GM19025 (cell line): ENCODE measurements at regions not wholly inside any gene's neighbourhood (a gene's known extent, or its start where the extent isn't known, plus 50 kb on each side); places are given as distances from the start of the nearest gene placed in this dataset.
A peak's percentile ranks its signal among the peaks of the same experiment; 100 is the strongest.
"Not testable (repeated sequence)": the region's sequence is repeated elsewhere in the genome, so short reads cannot be mapped to it uniquely, and the experiment has no call there.

Experiments
- ATAC-seq: cut with Tn5 transposase; IDR thresholded peaks from one replicate; pipeline ENCODE4 v1.9.1; 2021; ENCODE audit warnings: mild to moderate bottlenecking, low read depth, moderate library complexity; ENCODE audit not compliant: unreplicated experiment

- no peak for ATAC-seq
These were observed 144.3 kb downstream of the HSD17B3 start for GRCh38 chr9:96157675-96158074.

GRCh38 chr9:96156171-96156974, 145.6 kb downstream of the HSD17B3 start:
- ATAC-seq: no peak

GRCh38 chr9:96154081-96154480, 147.9 kb downstream of the HSD17B3 start:
- no peak for ATAC-seq

- ATAC-seq: no peak
These were observed 149.4 kb downstream of the HSD17B3 start for GRCh38 chr9:96152550-96152949.

GRCh38 chr9:96150324-96151227, 151.4 kb downstream of the HSD17B3 start:
- peak; percentile 93 for ATAC-seq

GRCh38 chr9:96149533-96150280, 152.3 kb downstream of the HSD17B3 start:
- ATAC-seq: peak; percentile 42

GRCh38 chr9:96148634-96149532, 153.1 kb downstream of the HSD17B3 start:
- no peak for ATAC-seq

- ATAC-seq: not testable (repeated sequence)
These were observed 154.9 kb downstream of the HSD17B3 start for GRCh38 chr9:96147029-96147428.

- no peak for ATAC-seq
These were observed 160.3 kb downstream of the HSD17B3 start for GRCh38 chr9:96141666-96142065.

GRCh38 chr9:96141128-96141474, 160.9 kb downstream of the HSD17B3 start:
- ATAC-seq: no peak

GRCh38 chr9:96140296-96141127, 161.5 kb downstream of the HSD17B3 start:
- no peak for ATAC-seq

- no peak for ATAC-seq
These were observed 162.2 kb downstream of the HSD17B3 start for GRCh38 chr9:96139592-96140295.

GRCh38 chr9:96138616-96139015, 163.4 kb downstream of the HSD17B3 start:
- no peak for ATAC-seq

- ATAC-seq: peak; percentile 29
These were observed 164.1 kb downstream of the HSD17B3 start for GRCh38 chr9:96137671-96138429.

- ATAC-seq: peak; percentile 97
These were observed 164.8 kb downstream of the HSD17B3 start for GRCh38 chr9:96136992-96137670.

GRCh38 chr9:96135753-96136290, 166.2 kb downstream of the HSD17B3 start:
- ATAC-seq: no peak
